ENCODE measurements at regions not wholly inside any gene's neighbourhood (a gene's known extent, or its start where the extent isn't known, plus 50 kb on each side); places are given as distances from the start of the nearest gene placed in this dataset.

GRCh38 chr2:216916956-216917650, 57.2 kb upstream of the TNP1 start:
- Mint-ChIP-seq H3K27ac (no peak overlapping the region), H3K4me3 (no peak overlapping the region), H3K9me3 (no peaks in the 10 kb centered on the region), H3K27me3 (no peaks in the 10 kb centered on the region), H3K4me1 (no peaks in the 10 kb centered on the region), H3K36me3 (ENCODE audit: low read depth) (no peaks in the 10 kb centered on the region)
- ATAC-seq (replicated peaks): no peak

DNA sequence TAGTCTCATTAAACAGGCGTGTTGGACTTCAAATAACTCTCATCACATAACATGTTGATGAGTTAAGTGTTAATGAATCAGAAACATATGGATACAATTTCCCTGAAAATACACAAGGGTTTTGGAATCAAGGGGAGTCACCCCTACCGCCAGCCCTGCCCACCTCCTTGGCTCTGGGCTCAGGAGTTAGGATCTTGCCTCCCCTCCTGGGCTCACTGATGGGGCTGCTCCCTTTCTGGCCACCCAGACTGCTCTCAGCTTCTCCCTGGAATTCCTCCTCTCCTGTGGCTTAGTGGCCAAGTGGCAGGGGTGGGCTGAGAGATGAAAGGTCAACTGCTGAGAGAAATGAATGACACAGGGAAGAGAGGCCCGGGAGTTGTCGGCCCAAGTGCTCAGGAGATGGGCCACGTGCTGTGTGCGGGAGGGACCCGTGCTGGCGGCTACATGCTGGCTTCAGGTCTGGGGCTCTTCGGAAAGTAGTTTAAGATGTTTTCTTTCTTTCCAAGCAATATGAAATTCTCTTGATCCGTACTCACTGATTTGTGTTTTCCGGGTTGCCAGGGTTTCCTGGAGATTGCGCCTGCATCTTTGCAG, 55.8 kb upstream of the TNP1 start:
- H3K9me3 Mint-ChIP-seq: no peaks in the 10 kb centered on the region
- no peaks in the 10 kb centered on the region for H3K36me3 Mint-ChIP-seq (ENCODE audit: low read depth)
- H3K27ac Mint-ChIP-seq: no peak overlapping the region
- H3K4me3 Mint-ChIP-seq: no peak overlapping the region
- no peaks in the 10 kb centered on the region for H3K4me1 Mint-ChIP-seq
- H3K27me3 Mint-ChIP-seq: no peaks in the 10 kb centered on the region
- no peak for ATAC-seq (replicated peaks)

DNA sequence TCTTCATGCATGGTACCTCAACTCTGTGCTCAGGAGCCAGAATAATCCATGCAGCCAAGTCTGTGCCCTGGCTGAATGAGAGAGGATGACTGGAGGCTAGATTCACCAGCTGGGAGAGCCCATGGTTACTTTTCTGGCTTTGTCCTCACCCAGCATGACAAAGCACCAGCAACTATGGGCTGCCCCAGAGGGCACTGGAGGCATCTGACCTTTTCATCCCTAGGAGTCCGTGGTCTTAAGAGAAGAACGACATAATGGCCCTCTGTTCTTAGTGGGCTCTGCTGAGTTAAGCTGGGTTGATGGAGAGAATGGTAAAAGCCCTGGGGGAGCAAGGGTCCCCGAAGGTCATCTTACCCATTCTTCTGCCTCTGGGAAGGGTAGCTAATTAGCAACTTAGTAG, 54.6 kb upstream of the TNP1 start:
- Mint-ChIP-seq H3K27ac (no peak overlapping the region), H3K4me1 (no peaks in the 10 kb centered on the region), H3K27me3 (no peaks in the 10 kb centered on the region), H3K36me3 (ENCODE audit: low read depth) (no peaks in the 10 kb centered on the region), H3K9me3 (no peaks in the 10 kb centered on the region), H3K4me3 (no peak overlapping the region)
- no peak for ATAC-seq (replicated peaks)

DNA sequence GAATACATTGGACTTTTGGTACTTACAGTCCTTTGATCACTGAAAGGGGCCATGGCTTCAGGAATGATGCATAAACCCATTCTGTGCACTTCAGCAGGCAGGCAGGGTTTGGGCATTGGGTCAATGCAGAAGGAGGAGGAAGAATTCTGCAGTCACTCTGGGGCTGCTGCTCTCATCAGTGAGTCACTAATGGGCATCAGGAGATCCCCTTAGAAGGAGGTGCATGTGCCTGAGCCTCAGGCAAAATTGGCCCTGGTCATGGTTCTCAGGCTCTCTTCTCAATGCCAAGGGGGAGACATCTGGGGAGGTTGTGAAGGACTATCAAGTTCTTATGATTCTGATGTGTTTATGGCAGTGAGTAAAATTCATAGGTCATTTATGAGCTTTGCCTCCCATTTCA, 52.0 kb upstream of the TNP1 start:
- Mint-ChIP-seq H3K9me3 (no peaks in the 10 kb centered on the region), H3K4me1 (no peaks in the 10 kb centered on the region), H3K27me3 (peaks cover 3% of the 10 kb centered on the region), H3K27ac (no peak overlapping the region), H3K36me3 (ENCODE audit: low read depth) (no peaks in the 10 kb centered on the region), H3K4me3 (no peak overlapping the region)
- ATAC-seq (replicated peaks): no peak

DNA sequence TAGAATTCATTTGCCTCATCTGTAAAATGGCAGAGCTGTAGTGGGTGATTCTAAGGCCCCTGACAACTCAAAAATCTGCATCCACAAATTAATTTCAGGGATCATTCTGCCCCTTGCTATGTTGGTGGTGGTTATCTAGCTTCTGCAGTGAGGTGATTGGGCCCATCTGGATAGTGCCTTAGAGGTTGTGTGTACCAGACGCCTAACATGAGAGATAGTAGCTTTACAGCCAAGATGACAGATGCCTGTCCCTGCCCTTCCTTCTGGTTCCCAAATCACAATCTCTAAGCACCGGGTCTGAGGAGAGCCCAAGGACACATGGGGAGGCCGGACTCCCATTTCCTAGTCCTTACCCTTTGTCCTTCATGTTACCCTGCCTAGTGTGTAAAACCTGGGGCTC, 51.1 kb upstream of the TNP1 start:
- H3K4me3 Mint-ChIP-seq: no peak overlapping the region
- no peaks in the 10 kb centered on the region for H3K36me3 Mint-ChIP-seq (ENCODE audit: low read depth)
- no peak for ATAC-seq (replicated peaks)
- no peak overlapping the region for H3K27ac Mint-ChIP-seq
- no peaks in the 10 kb centered on the region for H3K4me1 Mint-ChIP-seq
- no peaks in the 10 kb centered on the region for H3K9me3 Mint-ChIP-seq
- peaks cover 3% of the 10 kb centered on the region for H3K27me3 Mint-ChIP-seq

- H3K36me3 Mint-ChIP-seq (ENCODE audit: low read depth): no peaks in the 10 kb centered on the region
- H3K27me3 Mint-ChIP-seq: peaks cover 6% of the 10 kb centered on the region
- H3K4me1 Mint-ChIP-seq: no peaks in the 10 kb centered on the region
- no peak overlapping the region for H3K27ac Mint-ChIP-seq
- H3K9me3 Mint-ChIP-seq: no peaks in the 10 kb centered on the region
- no peak overlapping the region for H3K4me3 Mint-ChIP-seq
- ATAC-seq (replicated peaks): no peak
Observed at GRCh38 chr2:216909541-216910210, 49.8 kb upstream of the TNP1 start.

Data from activated T-helper 17 cell treated with anti-CD3 and anti-CD28 coated beads, Interleukin-2, amount 50 U/mL, for 72 hours (primary cell).